H9 (cell line): ENCODE measurements at regions not wholly inside any gene's neighbourhood (a gene's known extent, or its start where the extent isn't known, plus 50 kb on each side); places are given as distances from the start of the nearest gene placed in this dataset.

ENCODE experiments used
- DNase-seq: peaks from one replicate; pipeline ENCODE4 v3.0.0-alpha.2; 2017
- H2AFZ ChIP-seq: one replicate; pipeline ENCODE4 v1.6.1; 2013; ENCODE audit warnings: mild to moderate bottlenecking, low read length, control low read depth, moderate library complexity
- H2AK5ac ChIP-seq: 2 replicates; pipeline ENCODE4 v1.6.1; 2013; ENCODE audit warnings: low read length, control low read depth, mixed read lengths; ENCODE audit not compliant: insufficient read length
- H2BK120ac ChIP-seq: one replicate; pipeline ENCODE4 v1.6.1; 2013; ENCODE audit warnings: low read depth, mild to moderate bottlenecking, low read length, control low read depth, inconsistent platforms; ENCODE audit not compliant: poor library complexity, severe bottlenecking
- H2BK12ac ChIP-seq: 2 replicates; pipeline ENCODE4 v1.6.1; 2013; ENCODE audit warnings: low read length, control low read depth, mixed read lengths, low read depth; ENCODE audit not compliant: insufficient read length
- H2BK15ac ChIP-seq: 2 replicates; pipeline ENCODE4 v1.6.1; 2013; ENCODE audit warnings: low read depth, low read length, control low read depth
- H2BK20ac ChIP-seq: one replicate; pipeline ENCODE4 v1.6.1; 2013; ENCODE audit warnings: low read depth, mild to moderate bottlenecking, low read length, control low read depth, inconsistent platforms; ENCODE audit not compliant: poor library complexity, severe bottlenecking
- H2BK5ac ChIP-seq: 2 replicates; pipeline ENCODE4 v1.6.1; 2013; ENCODE audit warnings: low read length, control low read depth, mixed read lengths; ENCODE audit not compliant: insufficient read length
- H3K14ac ChIP-seq: 2 replicates; pipeline ENCODE4 v1.6.1; 2013; ENCODE audit warnings: low read length, control low read depth; ENCODE audit not compliant: insufficient read depth
- H3K18ac ChIP-seq: 2 replicates; pipeline ENCODE4 v1.6.1; 2013; ENCODE audit warnings: low read depth, mild to moderate bottlenecking, mixed read lengths, low read length, control low read depth; ENCODE audit not compliant: insufficient read length
- H3K23ac ChIP-seq: 2 replicates; pipeline ENCODE4 v1.6.1; 2013; ENCODE audit warnings: low read length, control low read depth, mixed read lengths, low read depth; ENCODE audit not compliant: insufficient read length
- H3K23me2 ChIP-seq: 2 replicates; pipeline ENCODE4 v1.6.1; 2013; ENCODE audit warnings: low read depth, mild to moderate bottlenecking, mixed read lengths, low read length, control low read depth; ENCODE audit not compliant: insufficient read length, poor library complexity, severe bottlenecking
- H3K27ac ChIP-seq: 2 replicates; pipeline ENCODE4 v1.5.1; 2013; ENCODE audit warnings: low read length, control low read depth, mixed read lengths, low read depth; ENCODE audit not compliant: insufficient read length
- H3K27me3 ChIP-seq: 2 replicates; pipeline ENCODE4 v1.6.1; 2013; ENCODE audit warnings: low read length, control low read depth, inconsistent platforms; ENCODE audit not compliant: insufficient read depth
- H3K4ac ChIP-seq: 2 replicates; pipeline ENCODE4 v1.6.1; 2013; ENCODE audit warnings: low read depth, mild to moderate bottlenecking, control low read depth, inconsistent platforms, low read length, moderate library complexity
- H3K4me1 ChIP-seq: 2 replicates; pipeline ENCODE4 v1.6.1; 2013; ENCODE audit warnings: low read length, control low read depth, inconsistent platforms; ENCODE audit not compliant: insufficient read depth
- H3K4me2 ChIP-seq: 2 replicates; pipeline ENCODE4 v1.6.1; 2013; ENCODE audit warnings: low read length, control low read depth, mixed read lengths; ENCODE audit not compliant: insufficient read length, insufficient read depth
- H3K56ac ChIP-seq: 2 replicates; pipeline ENCODE4 v1.6.1; 2013; ENCODE audit warnings: low read depth, mild to moderate bottlenecking, mixed read lengths, low read length, control low read depth; ENCODE audit not compliant: insufficient read length
- H3K79me1 ChIP-seq: 2 replicates; pipeline ENCODE4 v1.6.1; 2013; ENCODE audit warnings: low read depth, mild to moderate bottlenecking, moderate library complexity, low read length, control low read depth, inconsistent platforms; ENCODE audit not compliant: insufficient read depth, poor library complexity, severe bottlenecking
- H3K79me2 ChIP-seq: 2 replicates; pipeline ENCODE4 v1.6.1; 2013; ENCODE audit warnings: low read length, control low read depth, inconsistent platforms; ENCODE audit not compliant: insufficient read depth
- H3K9ac ChIP-seq: 2 replicates; pipeline ENCODE4 v1.6.1; 2013; ENCODE audit warnings: low read length, control low read depth, mixed read lengths; ENCODE audit not compliant: insufficient read length; ENCODE audit errors: extremely low read depth
- H3K9me3 ChIP-seq: one replicate; pipeline ENCODE4 v1.6.1; 2013; ENCODE audit warnings: low read depth, low read length, inconsistent platforms; ENCODE audit not compliant: control insufficient read depth
- H3T11ph ChIP-seq: one replicate; pipeline ENCODE4 v1.6.1; 2013; ENCODE audit warnings: mild to moderate bottlenecking, low read length, control low read depth, inconsistent platforms
- H4K20me1 ChIP-seq: one replicate; pipeline ENCODE4 v1.6.1; 2013; ENCODE audit not compliant: control insufficient read depth, insufficient read length, insufficient read depth
- H4K5ac ChIP-seq: 2 replicates; pipeline ENCODE4 v1.6.1; 2013; ENCODE audit warnings: low read depth, mild to moderate bottlenecking, mixed read lengths, low read length, control low read depth; ENCODE audit not compliant: insufficient read length
- H4K8ac ChIP-seq: replicated peaks from 2 replicates; pipeline ENCODE4 v1.6.1; 2013; ENCODE audit warnings: low read length, control low read depth, mixed read lengths, low read depth; ENCODE audit not compliant: insufficient read length
- H4K91ac ChIP-seq: 2 replicates; pipeline ENCODE4 v1.6.1; 2013; ENCODE audit warnings: low read depth, mild to moderate bottlenecking, moderate library complexity, mixed read lengths, low read length, control low read depth; ENCODE audit not compliant: insufficient read length
- H3K27ac Mint-ChIP-seq, 3 experiments: 2 replicates in 2 of 3; 3 replicates in 1 of 3; pipeline ENCODE4 v1.8.0; 2020 to 2021; ENCODE audit warnings: mixed read lengths in 3 of 3, mild to moderate bottlenecking in 1 of 3, moderate library complexity in 1 of 3
- H3K27me3 Mint-ChIP-seq: 2 replicates; pipeline ENCODE4 v1.8.0; 2021; ENCODE audit warnings: low read depth, mild to moderate bottlenecking, moderate library complexity, mixed read lengths
- H3K36me3 Mint-ChIP-seq, 3 experiments: 2 replicates in 2 of 3; 3 replicates in 1 of 3; pipeline ENCODE4 v1.8.0; 2020 to 2021; ENCODE audit warnings: low read depth in 3 of 3, mixed read lengths in 3 of 3; ENCODE audit not compliant: insufficient read depth in 1 of 3
- H3K4me1 Mint-ChIP-seq, 2 experiments: 2 replicates each; pipeline ENCODE4 v1.8.0; 2020; ENCODE audit warnings: mixed read lengths in 2 of 2
- H3K4me3 Mint-ChIP-seq, 2 experiments: 2 replicates in 1 of 2; 3 replicates in 1 of 2; pipeline ENCODE4 v1.8.0; 2020 to 2021; ENCODE audit warnings: mild to moderate bottlenecking in 2 of 2, mixed read lengths in 2 of 2, moderate library complexity in 1 of 2
- H3K9me3 Mint-ChIP-seq, 2 experiments: 2 replicates in 1 of 2; 3 replicates in 1 of 2; pipeline ENCODE4 v1.8.0; 2020; ENCODE audit warnings: mild to moderate bottlenecking in 2 of 2, mixed read lengths in 2 of 2, moderate library complexity in 1 of 2
- CTCF ChIP-seq: fragments of 200-600 bp; sonication (generic); conservative IDR thresholded peaks from 3 replicates; pipeline ENCODE4 v1.8.0; 2021; ENCODE audit warnings: antibody characterized with exemption, mild to moderate bottlenecking
- WGBS: extraction: QIAGEN DNeasy Blood & Tissue Kit; methylation state at CpG from one replicate; pipeline ENCODE4 v1.1.7; 2013; ENCODE audit warnings: missing lambda C conversion rate, low lambda C conversion rate, mixed read lengths; ENCODE audit not compliant: insufficient read length; ENCODE audit errors: extremely low coverage; 5-methylcytosine and 5-hydroxymethylcytosine counted together

GRCh38 chr5:74237571-74238145 lies 402.9 kb downstream of the ENC1 start:
- no peak overlapping the region for H2AK5ac ChIP-seq
- no peak overlapping the region for H2BK15ac ChIP-seq
- no peak overlapping the region for H3K14ac ChIP-seq
- H3K27me3 ChIP-seq: no peaks in the 10 kb centered on the region
- H3K79me1 ChIP-seq: no peaks in the 10 kb centered on the region
- H4K8ac ChIP-seq: no peak overlapping the region
- no peaks in the 10 kb centered on the region; the same call in none of the 2 replicates for H3K27me3 Mint-ChIP-seq
- H3K56ac ChIP-seq: no peak overlapping the region
- H3K4me3 Mint-ChIP-seq: no peak overlapping the region
- H3K23me2 ChIP-seq: no peaks in the 10 kb centered on the region
- H3K4ac ChIP-seq: no peak overlapping the region
- H3K9ac ChIP-seq: no peak overlapping the region
- no peak overlapping the region for H2BK20ac ChIP-seq
- no peak overlapping the region for H4K91ac ChIP-seq
- TF ChIP-seq CTCF: no peak
- H3K9me3 Mint-ChIP-seq: no peaks in the 10 kb centered on the region; a peak in 1 of 5 replicates
- no peak overlapping the region for H3K4me2 ChIP-seq
- DNase-seq: no peak
- no peak overlapping the region for H3K18ac ChIP-seq
- WGBS: no CpG with 5 or more reads among the region's 3 CpGs
- H3K4me1 Mint-ChIP-seq: peaks cover 3 to 5% of the 10 kb centered on the region in 2 experiments; a peak in 3 of 4 replicates
- H3K27ac Mint-ChIP-seq: no peak overlapping the region
- no peak overlapping the region for H2BK120ac ChIP-seq
- H3K9me3 ChIP-seq: no peaks in the 10 kb centered on the region
- H3T11ph ChIP-seq: no peak overlapping the region
- H2BK12ac ChIP-seq: no peak overlapping the region
- no peak overlapping the region for H3K23ac ChIP-seq
- H3K79me2 ChIP-seq: no peaks in the 10 kb centered on the region
- no peaks in the 10 kb centered on the region; the same call in 1 of the 2 replicates for H3K4me1 ChIP-seq
- no peaks in the 10 kb centered on the region for H4K20me1 ChIP-seq
- no peak overlapping the region for H2BK5ac ChIP-seq
- H3K36me3 Mint-ChIP-seq: no peaks in the 10 kb centered on the region
- no peak overlapping the region for H4K5ac ChIP-seq
- no peak overlapping the region for H2AFZ ChIP-seq
- no peak overlapping the region for H3K27ac ChIP-seq
